Type B pancreatic cell (in vitro differentiated cells): ENCODE measurements at regions not wholly inside any gene's neighbourhood (a gene's known extent, or its start where the extent isn't known, plus 50 kb on each side); places are given as distances from the start of the nearest gene placed in this dataset.

Experiments
- DNase-seq: peaks from one replicate; pipeline ENCODE4 v3.0.0; 2021; ENCODE audit warnings: mixed read lengths; ENCODE audit not compliant: unreplicated experiment; ENCODE audit errors: extremely low spot score
- H3K27ac Mint-ChIP-seq: 2 replicates; pipeline ENCODE4 v1.8.0; 2021; ENCODE audit warnings: mild to moderate bottlenecking, mixed read lengths
- H3K27me3 Mint-ChIP-seq: 2 replicates; pipeline ENCODE4 v1.8.0; 2021; ENCODE audit warnings: mixed read lengths
- H3K36me3 Mint-ChIP-seq: 2 replicates; pipeline ENCODE4 v1.8.0; 2021; ENCODE audit warnings: mixed read lengths
- H3K4me1 Mint-ChIP-seq: one replicate; pipeline ENCODE4 v1.8.0; 2021; ENCODE audit warnings: mixed read lengths; ENCODE audit not compliant: unreplicated experiment
- H3K4me3 Mint-ChIP-seq: 2 replicates; pipeline ENCODE4 v1.8.0; 2021; ENCODE audit warnings: mild to moderate bottlenecking, mixed read lengths
- H3K9me3 Mint-ChIP-seq: 2 replicates; pipeline ENCODE4 v1.8.0; 2021; ENCODE audit warnings: mixed read lengths
- TF ChIP-seq, protein P1 (sequence below): fragments of 200-600 bp; sonication (generic); conservative IDR thresholded peaks from 2 replicates; pipeline ENCODE4 v1.5.0; 2021; ENCODE audit warnings: antibody characterized with exemption, mild to moderate bottlenecking

DNA sequence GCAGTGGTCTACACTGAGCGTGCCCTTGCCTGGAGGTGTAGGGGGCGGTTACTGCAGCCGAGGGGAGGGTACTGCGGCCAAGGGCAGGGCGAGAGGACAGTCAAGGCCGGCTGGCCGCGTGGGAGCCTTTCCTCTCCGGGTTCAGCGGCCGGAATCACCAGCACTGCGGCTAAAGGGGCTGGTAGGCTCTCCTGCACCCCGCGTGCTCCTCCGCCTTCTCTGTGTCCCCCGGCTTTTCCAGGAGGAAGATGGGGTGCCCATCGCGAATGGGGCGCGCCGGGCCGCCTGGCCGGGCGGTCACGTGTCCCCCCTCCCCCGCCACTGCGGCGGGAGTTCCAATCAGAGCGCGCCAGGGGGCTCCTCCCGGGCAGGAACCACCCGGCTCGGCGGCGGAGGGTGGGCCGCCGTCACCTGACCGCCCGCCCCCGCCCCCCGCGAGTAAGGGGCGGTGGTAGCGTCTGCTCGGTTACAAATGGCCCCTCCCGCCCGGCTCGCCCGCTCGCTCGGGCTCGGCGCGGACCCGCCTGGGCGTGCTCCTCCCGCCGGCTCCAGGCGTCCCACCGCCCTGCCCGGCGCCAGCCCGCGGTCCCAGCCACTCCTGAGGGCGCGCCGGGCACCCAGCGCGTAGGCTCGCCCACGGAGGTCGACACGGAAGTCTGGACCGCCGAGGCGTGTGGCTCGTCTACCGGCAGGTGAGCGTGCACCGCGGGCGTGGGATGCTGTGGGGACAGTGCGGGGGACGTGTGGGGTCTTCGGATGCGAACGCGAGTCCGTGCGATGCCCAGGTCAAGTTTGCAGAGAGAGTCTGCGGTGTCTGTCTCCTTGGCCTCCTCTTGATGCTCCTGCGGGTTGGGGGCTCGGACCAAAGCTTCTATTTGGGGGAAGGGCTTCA lies 242.6 kb upstream of the TOPAZ1 start:
- Mint-ChIP-seq H3K36me3 (no peaks in the 10 kb centered on the region), H3K4me1 (peaks cover 32% of the 10 kb centered on the region), H3K9me3 (no peaks in the 10 kb centered on the region), H3K27ac (peak overlapping the region; percentile 34), H3K27me3 (peaks cover 92% of the 10 kb centered on the region), H3K4me3 (peak overlapping the region; percentile 86)
- no peak for DNase-seq
- TF ChIP-seq, protein P1, sequence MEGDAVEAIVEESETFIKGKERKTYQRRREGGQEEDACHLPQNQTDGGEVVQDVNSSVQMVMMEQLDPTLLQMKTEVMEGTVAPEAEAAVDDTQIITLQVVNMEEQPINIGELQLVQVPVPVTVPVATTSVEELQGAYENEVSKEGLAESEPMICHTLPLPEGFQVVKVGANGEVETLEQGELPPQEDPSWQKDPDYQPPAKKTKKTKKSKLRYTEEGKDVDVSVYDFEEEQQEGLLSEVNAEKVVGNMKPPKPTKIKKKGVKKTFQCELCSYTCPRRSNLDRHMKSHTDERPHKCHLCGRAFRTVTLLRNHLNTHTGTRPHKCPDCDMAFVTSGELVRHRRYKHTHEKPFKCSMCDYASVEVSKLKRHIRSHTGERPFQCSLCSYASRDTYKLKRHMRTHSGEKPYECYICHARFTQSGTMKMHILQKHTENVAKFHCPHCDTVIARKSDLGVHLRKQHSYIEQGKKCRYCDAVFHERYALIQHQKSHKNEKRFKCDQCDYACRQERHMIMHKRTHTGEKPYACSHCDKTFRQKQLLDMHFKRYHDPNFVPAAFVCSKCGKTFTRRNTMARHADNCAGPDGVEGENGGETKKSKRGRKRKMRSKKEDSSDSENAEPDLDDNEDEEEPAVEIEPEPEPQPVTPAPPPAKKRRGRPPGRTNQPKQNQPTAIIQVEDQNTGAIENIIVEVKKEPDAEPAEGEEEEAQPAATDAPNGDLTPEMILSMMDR: no peak

DNA sequence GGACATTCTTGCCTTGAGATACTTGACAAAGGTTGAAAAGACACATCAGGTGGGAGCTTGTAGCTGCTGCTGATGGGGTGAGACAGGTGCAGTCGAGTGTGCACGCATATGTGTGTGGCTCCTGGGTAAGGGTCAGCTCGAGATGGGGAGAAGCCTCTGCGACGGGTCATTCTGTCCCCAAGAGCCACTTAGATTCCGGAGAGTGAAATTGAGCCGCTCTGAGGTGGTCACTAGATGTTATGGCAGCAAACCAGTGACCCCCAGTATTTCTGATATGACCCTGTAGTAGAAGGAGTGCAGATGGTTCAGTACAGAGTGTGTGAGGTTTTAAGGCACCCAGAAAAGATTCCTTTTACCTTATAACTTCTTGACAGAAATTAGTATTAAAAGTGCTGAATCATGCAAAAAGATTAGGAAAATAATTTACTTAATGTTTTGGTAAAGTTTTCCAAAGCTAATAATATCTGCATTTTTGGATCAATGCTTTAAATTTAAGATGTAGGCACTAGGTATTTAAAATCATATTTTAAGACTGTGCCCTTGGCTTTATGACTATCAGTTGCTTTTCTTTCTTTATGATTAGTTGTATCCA lies 241.9 kb upstream of the TOPAZ1 start:
- Mint-ChIP-seq H3K36me3 (no peaks in the 10 kb centered on the region), H3K27ac (no peak overlapping the region), H3K9me3 (no peaks in the 10 kb centered on the region), H3K4me1 (peaks cover 32% of the 10 kb centered on the region), H3K4me3 (peak overlapping the region; percentile 81), H3K27me3 (peaks cover 92% of the 10 kb centered on the region)
- TF ChIP-seq, protein P1: no peak
- no peak for DNase-seq

DNA sequence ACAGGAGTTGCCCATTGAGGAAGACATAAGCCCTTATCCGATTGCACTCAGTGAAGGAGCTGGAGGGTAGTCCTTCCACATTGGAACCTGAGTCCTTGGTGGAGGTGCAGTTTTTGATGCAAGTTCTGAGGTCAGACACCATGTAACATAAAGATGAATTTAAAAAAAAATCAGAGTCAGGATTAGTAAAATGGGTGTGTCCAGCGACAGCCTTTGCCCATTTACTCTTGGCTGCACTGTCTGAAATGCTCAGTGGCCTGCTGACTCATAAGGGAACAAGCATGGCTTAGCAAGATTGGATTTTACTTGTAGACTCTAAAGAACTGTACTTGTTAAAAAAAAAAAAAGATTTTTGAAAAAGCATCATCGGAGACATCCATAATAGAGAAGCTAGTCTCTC lies 241.1 kb upstream of the TOPAZ1 start:
- TF ChIP-seq, protein P1: no peak
- no peak for DNase-seq
- Mint-ChIP-seq H3K27ac (no peak overlapping the region), H3K36me3 (no peaks in the 10 kb centered on the region), H3K9me3 (no peaks in the 10 kb centered on the region), H3K4me3 (peak overlapping the region; percentile 74), H3K4me1 (peaks cover 32% of the 10 kb centered on the region), H3K27me3 (peaks cover 90% of the 10 kb centered on the region)

DNA sequence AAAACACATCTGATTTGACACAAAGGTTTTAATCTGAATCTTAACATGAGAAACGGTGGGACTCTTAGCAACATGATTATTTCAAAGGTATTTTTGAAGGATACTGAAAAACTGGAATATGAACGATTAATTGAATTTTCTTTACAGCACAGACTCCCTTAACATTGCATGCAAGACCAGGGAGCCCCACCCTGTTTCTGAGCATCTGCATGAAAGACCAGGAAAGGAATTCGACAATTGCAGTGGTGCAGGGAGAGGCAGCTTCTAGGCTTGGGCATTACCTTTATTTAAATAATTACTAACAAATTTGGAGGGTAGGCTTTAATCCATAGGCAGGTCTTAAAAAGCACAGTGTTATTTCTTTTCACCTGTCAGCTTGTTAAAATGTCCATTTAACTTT lies 240.6 kb upstream of the TOPAZ1 start:
- no peaks in the 10 kb centered on the region for H3K9me3 Mint-ChIP-seq
- TF ChIP-seq, protein P1: no peak

DNA sequence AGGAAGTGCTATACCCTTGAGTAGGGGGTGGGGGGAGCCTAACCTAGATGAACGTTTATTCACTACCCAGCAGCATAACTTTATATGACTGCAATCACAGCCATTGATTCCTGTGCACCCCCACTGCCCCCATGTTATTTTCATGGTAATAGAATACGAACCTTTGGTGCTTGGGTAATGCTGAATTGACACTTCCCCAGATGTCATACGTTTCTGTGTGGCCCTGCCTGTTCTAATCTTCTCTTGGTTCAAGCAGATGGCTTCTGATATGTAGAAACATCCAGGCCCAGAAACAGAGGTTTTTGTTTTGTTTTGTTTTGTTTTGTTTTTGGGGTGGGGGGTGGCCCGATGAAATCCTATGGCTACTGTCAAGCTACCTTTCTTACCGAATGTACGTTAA lies 237.9 kb upstream of the TOPAZ1 start:
- Mint-ChIP-seq H3K4me3 (no peak overlapping the region), H3K36me3 (no peaks in the 10 kb centered on the region), H3K4me1 (peaks cover 4% of the 10 kb centered on the region), H3K9me3 (no peaks in the 10 kb centered on the region), H3K27me3 (peaks cover 70% of the 10 kb centered on the region), H3K27ac (no peak overlapping the region)
- DNase-seq: no peak
- TF ChIP-seq, protein P1: no peak

More for the DNA sequence above, 240.6 kb upstream of the TOPAZ1 start:
- H3K36me3 Mint-ChIP-seq: no peaks in the 10 kb centered on the region
- DNase-seq: no peak
- H3K27me3 Mint-ChIP-seq: peaks cover 89% of the 10 kb centered on the region
- peak overlapping the region; percentile 74 for H3K4me3 Mint-ChIP-seq
- H3K27ac Mint-ChIP-seq: no peak overlapping the region
- peaks cover 28% of the 10 kb centered on the region for H3K4me1 Mint-ChIP-seq
